ENCODE measurements at regions not wholly inside any gene's neighbourhood (a gene's known extent, or its start where the extent isn't known, plus 50 kb on each side); places are given as distances from the start of the nearest gene placed in this dataset.

DNA sequence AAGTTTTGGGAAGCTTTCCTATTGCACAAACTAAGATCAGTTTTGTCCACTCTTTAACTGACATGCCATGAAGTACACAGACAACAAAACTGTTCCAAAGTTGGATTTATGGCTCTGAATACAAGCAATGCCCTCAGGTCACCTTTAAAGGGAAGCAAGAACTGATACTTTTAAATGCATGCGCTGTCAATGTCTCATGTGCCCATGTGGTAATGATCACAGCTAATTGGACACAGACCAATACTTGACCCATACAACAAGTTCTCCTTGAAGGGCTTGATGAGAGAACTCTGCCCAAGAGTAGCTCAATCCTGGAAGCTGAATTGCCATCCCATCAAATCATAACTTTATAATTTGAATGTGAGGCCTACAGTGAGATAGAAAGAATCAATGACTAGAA, 624.9 kb downstream of the ETS1 start:
- H2BK120ac ChIP-seq (ENCODE audit: low read depth, low read length): no peak overlapping the region
- H4K8ac ChIP-seq (ENCODE audit: low read depth in 2 of 2, low read length in 2 of 2): no peak overlapping the region
- no peak overlapping the region for H3K14ac ChIP-seq (replicated peaks; ENCODE audit: low read depth, low read length)
- H3K4me3 ChIP-seq (ENCODE audit: insufficient read depth, low read depth, low read length): no peak overlapping the region
- no peak overlapping the region for H2AFZ ChIP-seq (replicated peaks; ENCODE audit: low read length, poor library complexity)
- H3K79me1 ChIP-seq (ENCODE audit: low read depth in 1 of 2, low read length in 2 of 2): no peaks in the 10 kb centered on the region
- no TSS peak for BruUV-seq (replicated peaks)
- H2BK5ac ChIP-seq (ENCODE audit: low read depth, low read length, poor library complexity, severe bottlenecking): no peak overlapping the region
- H3K9me1 ChIP-seq (ENCODE audit: insufficient read depth, low read length): no peaks in the 10 kb centered on the region
- no peak for ATAC-seq (ENCODE audit: low read depth)
- H3K9me3 ChIP-seq (ENCODE audit: control insufficient read depth, insufficient read depth, low read length): no peaks in the 10 kb centered on the region
- no peaks in the 10 kb centered on the region for H3K36me3 ChIP-seq (ENCODE audit: control insufficient read depth, insufficient read depth, low read length)
- H3K18ac ChIP-seq (ENCODE audit: low read depth, low read length): no peak overlapping the region
- H3K23ac ChIP-seq (ENCODE audit: low read depth, low read length): no peak overlapping the region
- dilution Hi-C loops (cut with HindIII; ENCODE audit: low sequenced_read_pairs, unreplicated experiment) (no loop called here), intact Hi-C loops (cut with micrococcal nuclease) (no loop called here), in situ Hi-C loops (cut with MboI; ENCODE audit: low sequenced_read_pairs) (no loop called here)
- no peak overlapping the region for H4K91ac ChIP-seq (ENCODE audit: insufficient read depth, low read depth, low read length)
- H2BK15ac ChIP-seq (ENCODE audit: low read depth, low read length): no peak overlapping the region
- H3K27me3 ChIP-seq (ENCODE audit: control insufficient read depth, insufficient read depth, low read length): no peaks in the 10 kb centered on the region
- no peak overlapping the region for H2AK9ac ChIP-seq (replicated peaks; ENCODE audit: low read depth, low read length, poor library complexity)
- no peak overlapping the region for H3K56ac ChIP-seq (ENCODE audit: extremely low read depth, insufficient read depth, low read length)
- no peak overlapping the region for H2BK20ac ChIP-seq (ENCODE audit: low read depth, low read length)
- ChIA-PET POLR2A (ENCODE audit: unreplicated experiment) (no interaction called here), CTCF (interaction anchor here (0.5 to 1.4 kb wide), 2 partner anchors 15 to 1030 kb away, joined by 4 to 5 read pairs; no protein-coding TSS in a partner anchor)
- H3K4ac ChIP-seq (ENCODE audit: low read depth, low read length): no peak overlapping the region
- no peak overlapping the region for H3K27ac ChIP-seq (ENCODE audit: insufficient read depth, low read length)
- no peak overlapping the region for H2AK5ac ChIP-seq (ENCODE audit: low read depth, low read length)
- WGBS, 2 experiments (ENCODE audit: extremely low coverage in 2 of 2, insufficient read length in 1 of 2): no CpG with 5 or more reads among the region's 1 CpG
- H3K4me1 ChIP-seq (ENCODE audit: control insufficient read depth, insufficient read depth, low read length): 0 out of 2 replicates have a peak, but pooled peaks cover 2% of the 10 kb centered on the region
- H3K9ac ChIP-seq (ENCODE audit: low read depth, low read length): no peak overlapping the region
- no peak overlapping the region for H3K4me2 ChIP-seq (ENCODE audit: low read depth, low read length)
- no peak for TF ChIP-seq RFX5 (IDR thresholded peaks at IDR 0.05; ENCODE audit: low read depth, low read length)
- no peak for TF ChIP-seq CEBPB (IDR thresholded peaks at IDR 0.05; ENCODE audit: low read depth, low read length)
- no peak for TF ChIP-seq FOS (IDR thresholded peaks at IDR 0.05; ENCODE audit: low read depth, low read length)
- TF ChIP-seq MAFK (IDR thresholded peaks at IDR 0.05; ENCODE audit: low read depth, low read length): no peak
- TF ChIP-seq POLR2A (IDR thresholded peaks at IDR 0.05; ENCODE audit: low read depth, low read length): no peak
- no peak for TF ChIP-seq RAD21 (IDR thresholded peaks at IDR 0.05; ENCODE audit: low read length)
- no peak for TF ChIP-seq SMC3 (IDR thresholded peaks at IDR 0.05; ENCODE audit: low read depth, low read length)
- no peak for TF ChIP-seq MXI1 (IDR thresholded peaks at IDR 0.05; ENCODE audit: borderline replicate concordance, low read depth, low read length)
- no peak overlapping the region for H4K5ac ChIP-seq (ENCODE audit: low read depth, low read length)
- no peak for DNase-seq
- H4K20me1 ChIP-seq (ENCODE audit: insufficient read depth, low read length): no peaks in the 10 kb centered on the region
